ENCODE measurements at regions not wholly inside any gene's neighbourhood (a gene's known extent, or its start where the extent isn't known, plus 50 kb on each side); places are given as distances from the start of the nearest gene placed in this dataset.
"Not testable (repeated sequence)": the region's sequence is repeated elsewhere in the genome, so short reads cannot be mapped to it uniquely, and the experiment has no call there.

GRCh38 chr15:89004726-89005030 is 83.6 kb upstream of the ABHD2 start:
- ATAC-seq: no peak
- Histone ChIP-seq H3K36me3 (no peaks in the 10 kb centered on the region), H3K27ac (no peak overlapping the region), H3K4me1 (no peaks in the 10 kb centered on the region), H3K9me3 (no peaks in the 10 kb centered on the region), H3K27me3 (no peaks in the 10 kb centered on the region), H3K4me3 (no peak overlapping the region)
- intact Hi-C loops (cut with DNase I): no loop called here
- TF ChIP-seq CTCF (IDR thresholded peaks at IDR 0.05): no peak
- DNase-seq: no peak

DNA sequence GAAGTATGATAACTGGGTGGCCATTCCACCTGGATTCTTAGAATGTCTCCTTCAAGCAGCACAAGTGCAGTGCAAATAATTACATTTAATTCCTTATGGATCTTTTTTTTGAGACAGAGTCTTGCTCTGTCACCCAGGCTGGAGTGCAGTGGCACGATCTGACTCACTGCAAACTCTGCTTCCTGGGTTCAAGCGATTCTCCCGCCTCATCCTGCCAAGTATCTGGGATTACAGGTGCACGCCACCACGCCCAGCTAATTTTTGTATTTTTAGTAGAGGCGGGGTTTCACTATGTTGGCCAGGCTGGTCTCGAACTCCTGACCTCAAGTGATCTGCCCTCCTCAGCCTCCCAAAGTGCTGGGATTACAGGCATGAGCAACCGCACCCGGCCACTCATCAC is 80.7 kb upstream of the ABHD2 start:
- H3K4me1 ChIP-seq; H3K36me3 ChIP-seq; intact Hi-C loops (cut with DNase I); DNase-seq; H3K4me3 ChIP-seq; H3K27ac ChIP-seq; H3K27me3 ChIP-seq; H3K9me3 ChIP-seq; ATAC-seq: not testable (repeated sequence)

- no peaks in the 10 kb centered on the region for H3K36me3 ChIP-seq
- H3K27ac ChIP-seq: no peak overlapping the region
- no peak for ATAC-seq
- DNase-seq: no peak
- H3K27me3 ChIP-seq: no peaks in the 10 kb centered on the region
- intact Hi-C loops (cut with DNase I): no loop called here
- no peaks in the 10 kb centered on the region for H3K9me3 ChIP-seq
- H3K4me1 ChIP-seq: no peaks in the 10 kb centered on the region
- no peak for TF ChIP-seq CTCF (IDR thresholded peaks at IDR 0.05)
- H3K4me3 ChIP-seq: no peak overlapping the region
Measured at GRCh38 chr15:89007989-89008388, 80.3 kb upstream of the ABHD2 start.

GRCh38 chr15:89009080-89009479 is 79.2 kb upstream of the ABHD2 start:
- DNase-seq: no peak
- intact Hi-C loops (cut with DNase I): no loop called here
- ATAC-seq: no peak
- Histone ChIP-seq H3K4me3 (no peak overlapping the region), H3K36me3 (no peaks in the 10 kb centered on the region), H3K27me3 (no peaks in the 10 kb centered on the region), H3K4me1 (no peaks in the 10 kb centered on the region), H3K9me3 (no peaks in the 10 kb centered on the region), H3K27ac (no peak overlapping the region)
- TF ChIP-seq CTCF (IDR thresholded peaks at IDR 0.05): no peak

DNA sequence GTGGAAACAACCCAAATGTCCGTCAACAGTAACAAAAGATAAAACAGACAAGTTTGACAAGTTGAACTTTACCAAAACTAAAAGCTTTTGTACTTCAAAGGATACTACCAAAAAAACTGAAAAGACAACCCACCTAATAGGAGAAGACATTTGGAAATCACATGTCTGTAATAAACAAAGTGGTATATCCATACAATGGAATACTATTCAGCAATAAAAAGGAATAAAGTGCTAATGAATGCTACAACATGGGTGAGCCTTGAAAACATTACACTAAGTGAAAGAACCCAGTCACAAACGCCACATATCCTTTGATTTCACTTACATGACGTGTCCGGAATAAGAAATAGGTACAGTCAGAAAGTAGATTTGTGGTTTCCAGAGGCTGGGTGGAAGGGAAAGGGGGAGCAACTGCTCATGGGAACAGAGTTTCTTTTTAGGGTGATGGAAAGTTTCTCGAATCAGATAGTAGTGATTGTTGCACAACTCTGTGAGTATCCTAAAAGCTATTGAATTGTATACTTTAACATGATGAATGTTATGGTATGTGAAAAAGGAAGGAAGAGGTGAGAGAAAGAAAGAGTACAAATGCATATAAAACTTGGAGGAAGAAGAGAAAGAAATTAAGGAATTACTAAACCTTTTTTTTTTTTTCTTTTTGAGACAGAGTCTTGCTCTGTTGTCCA is 72.7 kb upstream of the ABHD2 start:
- no peak for DNase-seq
- H3K9me3 ChIP-seq: no peaks in the 10 kb centered on the region
- H3K4me1 ChIP-seq: peaks cover 24% of the 10 kb centered on the region
- intact Hi-C loops (cut with DNase I): loop anchor here (10.0 kb wide), 1 partner anchor 111 kb away; no protein-coding TSS in a partner anchor
- H3K36me3 ChIP-seq: no peaks in the 10 kb centered on the region
- no peak for TF ChIP-seq CTCF (IDR thresholded peaks at IDR 0.05)
- no peak for ATAC-seq
- H3K4me3 ChIP-seq: no peak overlapping the region
- no peaks in the 10 kb centered on the region for H3K27me3 ChIP-seq
- H3K27ac ChIP-seq: no peak overlapping the region

DNA sequence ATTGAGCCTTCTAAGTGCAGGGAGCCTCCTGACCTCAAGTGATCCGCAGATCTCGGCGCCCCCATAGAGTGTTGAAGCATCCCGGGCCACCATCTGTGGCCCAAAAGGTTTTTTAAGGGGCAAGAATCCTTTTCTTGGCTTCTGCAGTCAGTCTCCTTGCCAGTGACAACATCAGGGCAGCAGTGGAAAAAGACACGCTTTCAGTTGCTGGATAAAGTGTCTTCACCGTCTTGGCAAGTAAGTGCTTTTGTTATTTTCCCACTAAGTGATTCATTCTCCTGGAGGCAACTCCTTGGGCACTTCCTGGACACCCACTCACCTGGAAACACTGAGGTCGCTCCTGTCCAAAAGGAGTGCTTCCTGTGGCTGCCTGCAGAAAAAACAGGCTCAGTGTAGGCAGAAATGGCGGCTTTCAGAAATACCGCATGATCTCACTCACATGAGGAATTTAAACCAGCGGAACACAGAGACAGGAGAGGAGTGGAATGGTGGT is 71.7 kb upstream of the ABHD2 start:
- no peak for TF ChIP-seq CTCF (IDR thresholded peaks at IDR 0.05)
- Histone ChIP-seq H3K4me1 (peaks cover 35% of the 10 kb centered on the region), H3K9me3 (no peaks in the 10 kb centered on the region), H3K27me3 (no peaks in the 10 kb centered on the region), H3K36me3 (no peaks in the 10 kb centered on the region), H3K27ac (no peak overlapping the region), H3K4me3 (no peak overlapping the region)
- ATAC-seq (no peak), DNase-seq (peak; percentile 26)
- intact Hi-C loops (cut with DNase I): loop anchor here (10.0 kb wide), 1 partner anchor 112 kb away; no protein-coding TSS in a partner anchor
